Endometrium (tissue), 2 donors: ENCODE measurements at regions not wholly inside any gene's neighbourhood (a gene's known extent, or its start where the extent isn't known, plus 50 kb on each side); places are given as distances from the start of the nearest gene placed in this dataset.
"Not testable (repeated sequence)": the region's sequence is repeated elsewhere in the genome, so short reads cannot be mapped to it uniquely, and the experiment has no call there.

Experiments
- FAIRE-seq: peaks from 2 replicates; lab custom pipeline; 2012; peaks lifted over from hg19 to GRCh38; lab: Jason Lieb, UNC
- donor health status: control.
- donor health status: control.

GRCh38 chr2:189231719-189232323 is 52.3 kb upstream of the COL5A2 start:
- FAIRE-seq = no peak

DNA sequence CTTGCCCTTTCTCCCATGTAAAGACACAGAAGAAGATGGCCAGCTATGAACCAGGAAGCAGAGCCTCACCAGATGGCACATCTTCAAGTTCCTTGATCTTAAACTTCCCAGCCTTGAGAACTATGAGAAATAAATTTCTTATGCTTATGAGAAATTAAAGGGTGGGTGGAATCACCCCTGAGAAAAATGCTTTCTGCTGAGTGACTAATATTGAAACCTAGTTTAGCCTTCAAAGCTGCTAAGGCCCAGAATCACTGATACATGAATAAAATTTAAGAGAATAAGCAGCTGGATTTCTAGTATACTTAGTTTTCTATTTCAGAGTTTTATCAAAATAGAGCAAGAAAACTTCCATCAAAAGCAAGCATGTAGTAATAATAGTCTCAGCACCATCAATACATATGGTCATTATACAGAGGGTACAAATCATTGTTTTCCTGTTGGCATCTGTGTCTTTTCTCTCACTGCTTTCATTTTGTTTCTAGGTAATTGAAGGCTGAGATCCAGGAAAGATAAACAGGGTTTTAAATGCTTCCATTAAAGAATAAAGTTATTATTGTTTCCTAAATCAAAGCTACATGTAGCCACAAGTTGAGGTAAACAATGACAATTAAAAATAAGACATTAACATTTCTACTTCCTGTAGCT is 53.3 kb upstream of the COL5A2 start:
- FAIRE-seq = no peak

- no peak for FAIRE-seq
Measured at GRCh38 chr2:189233527-189233926, 54.0 kb upstream of the COL5A2 start.

- peak; percentile 77 for FAIRE-seq
Measured at GRCh38 chr2:189234991-189235390, 55.4 kb upstream of the COL5A2 start.

DNA sequence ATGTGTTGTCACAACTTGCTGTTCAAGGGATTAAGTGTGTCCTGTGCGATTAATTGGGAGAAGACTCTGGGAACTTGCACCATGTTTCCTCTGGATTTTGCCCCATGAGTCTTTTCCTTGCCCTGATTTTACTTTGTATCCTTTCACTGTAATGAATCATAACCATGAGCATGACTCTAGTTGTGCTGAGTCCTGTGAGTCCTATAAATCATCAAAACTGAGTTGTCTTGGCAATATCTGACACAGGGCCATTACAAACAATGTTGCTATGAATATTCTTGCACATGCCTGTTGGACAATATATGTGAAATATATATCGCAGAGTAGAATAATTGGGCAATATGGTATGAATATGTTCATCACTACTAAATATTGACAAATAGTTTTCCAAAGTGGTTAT is 56.5 kb upstream of the COL5A2 start:
- no peak for FAIRE-seq

GRCh38 chr2:189238903-189239302 is 59.3 kb upstream of the COL5A2 start:
- no peak for FAIRE-seq

GRCh38 chr2:189243843-189244242 is 64.3 kb upstream of the COL5A2 start:
- FAIRE-seq = not testable (repeated sequence)

DNA sequence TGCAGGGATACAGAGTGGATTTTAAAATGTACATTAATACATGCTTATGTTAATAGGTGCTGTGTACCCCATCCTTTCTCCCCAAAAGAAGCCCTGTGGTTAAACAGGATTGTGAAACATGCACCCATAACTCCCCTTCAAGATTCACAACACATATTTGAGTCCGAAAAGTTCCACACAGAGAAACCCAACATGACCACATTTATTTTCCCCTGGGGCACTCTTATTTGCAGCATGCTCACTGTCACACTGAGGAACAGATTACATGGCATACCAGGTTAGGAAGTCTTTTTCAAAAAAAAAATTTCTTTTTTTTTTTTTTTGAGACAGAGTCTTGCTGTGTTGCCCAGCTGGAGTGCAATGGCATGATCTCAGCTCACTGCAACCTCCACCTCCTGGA is 67.7 kb upstream of the COL5A2 start:
- no peak for FAIRE-seq

DNA sequence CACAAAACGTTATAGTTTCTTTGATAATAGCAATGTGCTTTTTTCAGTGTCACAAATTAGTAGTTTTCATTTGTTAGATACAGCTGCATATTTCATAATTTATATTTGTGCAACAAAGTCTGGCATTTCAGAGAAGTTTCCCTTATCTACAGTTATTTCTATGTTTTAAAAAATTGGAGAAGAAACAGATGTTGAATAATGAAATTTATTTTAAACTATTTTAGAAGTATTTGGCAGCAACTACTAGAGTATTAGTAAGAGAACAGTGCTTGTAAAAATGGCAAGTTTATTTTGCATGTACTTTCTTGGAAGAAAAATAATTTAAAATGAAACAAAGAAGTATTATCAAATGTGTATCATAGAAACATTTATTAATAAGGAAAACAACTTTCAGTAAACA is 68.6 kb upstream of the COL5A2 start:
- peak; percentile 97 for FAIRE-seq

DNA sequence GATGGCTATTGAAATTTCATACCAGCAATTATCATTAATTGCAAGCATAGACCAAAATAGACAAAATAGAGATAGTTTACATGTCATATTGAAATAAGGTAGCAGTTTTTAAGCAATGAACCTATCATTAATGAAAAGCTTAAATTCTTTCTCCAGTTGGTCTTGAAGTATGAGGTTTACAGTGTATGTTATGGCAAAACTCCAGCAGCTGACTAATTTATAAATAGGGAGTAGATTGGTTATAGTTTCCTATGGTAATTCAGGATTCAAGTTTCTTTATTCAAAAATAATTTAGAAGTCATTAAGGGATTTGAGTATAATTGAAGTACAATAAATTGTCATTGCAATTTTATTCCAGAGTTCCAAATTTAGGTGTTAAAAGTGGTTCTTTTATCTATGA is 69.6 kb upstream of the COL5A2 start:
- FAIRE-seq = no peak

- FAIRE-seq = no peak
Measured at GRCh38 chr2:189249901-189250300, 70.3 kb upstream of the COL5A2 start.

GRCh38 chr2:189252991-189253675 is 73.6 kb upstream of the COL5A2 start:
- FAIRE-seq = no peak

DNA sequence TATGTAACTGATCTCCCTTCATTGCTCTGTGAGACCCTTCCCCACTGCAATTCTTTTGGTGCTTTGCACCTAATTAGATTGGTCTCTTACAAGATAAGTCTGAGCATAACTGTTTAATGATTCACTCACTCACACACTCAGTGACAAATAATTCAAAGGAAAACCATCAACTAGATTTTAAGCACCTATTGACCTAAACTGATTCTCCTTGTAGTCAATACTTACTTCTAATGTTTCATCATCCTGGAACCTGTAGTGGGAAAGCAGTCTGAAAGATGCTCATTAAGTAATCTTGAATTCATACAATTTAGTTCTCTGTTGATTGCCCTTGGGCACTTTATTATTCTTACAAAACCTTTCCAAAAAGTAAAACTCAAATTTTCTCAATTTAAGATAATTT is 74.3 kb upstream of the COL5A2 start:
- no peak for FAIRE-seq

GRCh38 chr2:189254268-189254883 is 74.8 kb upstream of the COL5A2 start:
- peak; percentile 54 for FAIRE-seq

DNA sequence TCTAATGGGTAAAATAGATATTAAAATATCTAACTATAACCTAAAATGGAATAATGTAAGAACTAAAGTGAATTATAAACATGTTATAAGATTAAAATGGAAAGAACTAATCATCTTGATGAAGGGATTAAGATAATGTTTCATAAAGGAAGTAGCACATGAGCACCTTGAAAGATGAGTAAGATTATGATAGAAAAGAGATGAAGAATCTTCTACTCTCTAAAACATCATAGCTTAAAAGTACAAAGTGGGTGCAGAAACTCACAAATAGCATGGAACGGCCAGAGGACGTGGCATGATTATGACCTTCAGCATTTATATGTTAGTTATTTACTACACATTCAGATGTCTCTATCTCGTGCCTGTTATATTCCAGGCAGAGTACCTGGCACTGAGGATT is 76.2 kb upstream of the COL5A2 start:
- no peak for FAIRE-seq

- FAIRE-seq = no peak
Measured at GRCh38 chr2:189258616-189259365, 79.2 kb upstream of the COL5A2 start.

DNA sequence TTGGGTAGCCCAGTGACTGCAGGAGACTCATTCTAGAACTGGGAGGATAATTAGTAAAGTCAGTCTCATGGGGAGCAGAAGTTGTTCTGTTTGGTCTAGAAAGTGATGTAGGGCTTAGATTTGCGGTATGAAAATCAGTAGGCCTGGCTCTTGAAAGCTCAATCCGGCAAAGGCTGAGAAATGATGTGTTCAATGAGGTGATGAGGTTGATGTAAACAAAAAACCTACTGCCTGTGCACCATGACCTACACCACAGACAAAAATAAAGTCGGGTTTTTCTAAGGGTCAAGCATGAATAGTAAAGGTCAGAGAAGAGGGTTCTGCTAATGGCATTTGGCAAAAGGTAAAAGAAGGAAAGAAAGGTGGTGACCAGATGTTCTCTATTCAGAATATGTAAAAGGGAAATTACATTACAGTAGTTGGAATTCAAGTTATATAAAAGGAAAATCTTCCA is 80.8 kb upstream of the COL5A2 start:
- peak; percentile 35 for FAIRE-seq

DNA sequence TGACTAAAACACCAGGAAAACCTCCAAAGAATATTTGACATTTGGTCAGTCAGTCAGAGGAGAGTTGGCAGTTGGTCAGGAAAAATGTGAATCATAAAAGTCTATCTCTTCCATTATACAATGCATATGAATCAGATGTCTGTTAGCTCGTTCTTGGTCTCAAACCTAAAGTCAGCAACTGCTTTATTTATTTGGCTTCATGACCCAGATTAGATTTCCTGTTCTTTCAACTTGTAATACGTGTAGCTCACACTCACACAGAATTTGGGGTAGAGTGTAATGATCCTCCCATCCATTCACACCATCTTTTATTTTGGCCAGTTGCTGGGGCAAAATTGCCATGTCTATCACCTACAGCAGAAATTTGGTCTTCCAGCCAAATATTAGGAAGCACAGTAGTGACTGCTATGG is 81.9 kb upstream of the COL5A2 start:
- FAIRE-seq = no peak

DNA sequence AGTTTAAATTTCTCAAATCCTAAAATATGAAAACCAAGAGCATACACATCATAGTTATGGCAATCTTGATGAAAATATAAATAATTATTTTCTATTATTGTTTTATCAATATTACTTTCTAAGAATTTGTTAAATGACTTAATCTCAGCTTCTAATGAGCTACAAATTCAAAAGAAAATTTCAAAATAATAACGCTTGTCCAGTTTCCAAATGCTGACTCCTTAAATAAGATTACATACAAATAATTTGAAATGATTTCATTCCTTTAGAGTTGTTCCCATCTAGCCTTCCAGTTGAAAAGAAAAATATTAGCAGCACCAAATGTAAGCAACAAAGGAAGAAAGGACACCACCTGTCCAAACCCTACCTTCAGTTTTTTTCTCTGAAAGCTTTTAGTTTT is 82.4 kb upstream of the COL5A2 start:
- peak; percentile 29 for FAIRE-seq

- no peak for FAIRE-seq
Measured at GRCh38 chr2:189265696-189266320, 86.2 kb upstream of the COL5A2 start.

DNA sequence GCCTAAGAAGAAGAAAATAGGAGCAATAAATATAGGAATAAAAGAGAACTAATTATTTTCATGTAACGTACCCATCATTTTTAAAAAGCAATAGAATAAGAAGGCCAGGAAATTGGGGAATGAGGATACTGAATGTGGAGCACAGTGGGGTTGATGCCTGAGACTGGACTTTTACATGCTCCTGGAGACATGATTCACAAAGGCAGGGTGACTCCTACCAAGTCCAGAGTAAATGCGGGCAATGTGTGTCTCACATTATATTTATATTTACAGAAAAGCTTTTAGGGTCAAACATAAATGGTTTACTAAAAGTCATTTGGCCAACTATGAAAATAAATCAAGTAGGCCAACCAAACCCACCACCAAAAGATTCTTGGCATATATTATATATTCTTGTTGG is 87.9 kb upstream of the COL5A2 start:
- FAIRE-seq = no peak
